ENCODE measurements at regions not wholly inside any gene's neighbourhood (a gene's known extent, or its start where the extent isn't known, plus 50 kb on each side); places are given as distances from the start of the nearest gene placed in this dataset.
A peak's percentile ranks its signal among the peaks of the same experiment; 100 is the strongest.

DNA sequence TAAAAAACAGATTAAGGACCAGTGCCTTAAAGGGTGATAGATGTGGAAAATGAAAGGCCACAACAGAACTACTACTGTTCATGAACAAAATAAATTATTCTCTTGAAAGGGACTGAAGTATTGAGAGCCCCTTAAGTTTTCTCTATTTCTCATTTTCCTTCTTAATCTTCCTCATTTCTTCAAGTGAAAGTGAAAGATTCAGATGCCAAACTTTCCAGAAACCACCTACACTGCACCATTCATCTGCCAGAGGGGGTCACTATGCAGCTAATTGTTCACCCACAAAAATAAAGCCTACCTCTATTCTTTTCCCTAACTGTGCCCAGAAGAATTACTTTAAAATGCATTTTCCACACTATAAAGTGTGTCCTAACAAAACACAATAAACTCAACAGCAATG is 140.1 kb downstream of the NR4A2 start:
- Mint-ChIP-seq H3K4me1 (peaks cover 4% of the 10 kb centered on the region; the same call in 2 of the 3 replicates), H3K27me3 (ENCODE audit: insufficient read depth, low read depth, poor library complexity) (no peaks in the 10 kb centered on the region), H3K9me3 (no peaks in the 10 kb centered on the region; the same call in 2 of the 3 replicates), H3K4me3 (no peak overlapping the region), H3K27ac (no peak overlapping the region), H3K36me3 (ENCODE audit: low read depth) (0 out of 3 replicates have a peak, but pooled peaks cover 3% of the 10 kb centered on the region)
- ATAC-seq (peak; percentile 39; the same call in 2 of the 3 replicates), DNase-seq (ENCODE audit: low spot score) (peak; percentile 22)
- Histone ChIP-seq H3K4me3 (no peak overlapping the region), H2AFZ (no peak overlapping the region), H3K27me3 (ENCODE audit: insufficient read depth) (no peaks in the 10 kb centered on the region), H3F3A (replicated peaks; ENCODE audit: low read depth) (no peaks in the 10 kb centered on the region), H3K27ac (ENCODE audit: low read depth) (no peak overlapping the region), H3K79me2 (replicated peaks; ENCODE audit: insufficient read depth) (0 out of 2 replicates have a peak, but pooled peaks cover 7% of the 10 kb centered on the region), H3K4me2 (no peak overlapping the region), H3K36me3 (ENCODE audit: insufficient read depth) (no peaks in the 10 kb centered on the region), H3K4me1 (ENCODE audit: insufficient read depth) (0 out of 2 replicates have a peak, but pooled peaks cover 5% of the 10 kb centered on the region), H3K9me2 (ENCODE audit: insufficient read depth) (no peaks in the 10 kb centered on the region), H4K20me1 (replicated peaks; ENCODE audit: insufficient read depth) (no peaks in the 10 kb centered on the region)
- TF ChIP-seq NANOG (IDR thresholded peaks at IDR 0.05; ENCODE audit: borderline replicate concordance) (no peak), STAT1 (IDR thresholded peaks at IDR 0.05; ENCODE audit: unreplicated experiment) (no peak)
- TF ChIP-seq, protein P1, sequence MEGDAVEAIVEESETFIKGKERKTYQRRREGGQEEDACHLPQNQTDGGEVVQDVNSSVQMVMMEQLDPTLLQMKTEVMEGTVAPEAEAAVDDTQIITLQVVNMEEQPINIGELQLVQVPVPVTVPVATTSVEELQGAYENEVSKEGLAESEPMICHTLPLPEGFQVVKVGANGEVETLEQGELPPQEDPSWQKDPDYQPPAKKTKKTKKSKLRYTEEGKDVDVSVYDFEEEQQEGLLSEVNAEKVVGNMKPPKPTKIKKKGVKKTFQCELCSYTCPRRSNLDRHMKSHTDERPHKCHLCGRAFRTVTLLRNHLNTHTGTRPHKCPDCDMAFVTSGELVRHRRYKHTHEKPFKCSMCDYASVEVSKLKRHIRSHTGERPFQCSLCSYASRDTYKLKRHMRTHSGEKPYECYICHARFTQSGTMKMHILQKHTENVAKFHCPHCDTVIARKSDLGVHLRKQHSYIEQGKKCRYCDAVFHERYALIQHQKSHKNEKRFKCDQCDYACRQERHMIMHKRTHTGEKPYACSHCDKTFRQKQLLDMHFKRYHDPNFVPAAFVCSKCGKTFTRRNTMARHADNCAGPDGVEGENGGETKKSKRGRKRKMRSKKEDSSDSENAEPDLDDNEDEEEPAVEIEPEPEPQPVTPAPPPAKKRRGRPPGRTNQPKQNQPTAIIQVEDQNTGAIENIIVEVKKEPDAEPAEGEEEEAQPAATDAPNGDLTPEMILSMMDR (conservative IDR thresholded peaks at IDR 0.05; ENCODE audit: low read depth in 2 of 2) = peak; percentile 39 to 58; a peak in 3 of 4 replicates

DNA sequence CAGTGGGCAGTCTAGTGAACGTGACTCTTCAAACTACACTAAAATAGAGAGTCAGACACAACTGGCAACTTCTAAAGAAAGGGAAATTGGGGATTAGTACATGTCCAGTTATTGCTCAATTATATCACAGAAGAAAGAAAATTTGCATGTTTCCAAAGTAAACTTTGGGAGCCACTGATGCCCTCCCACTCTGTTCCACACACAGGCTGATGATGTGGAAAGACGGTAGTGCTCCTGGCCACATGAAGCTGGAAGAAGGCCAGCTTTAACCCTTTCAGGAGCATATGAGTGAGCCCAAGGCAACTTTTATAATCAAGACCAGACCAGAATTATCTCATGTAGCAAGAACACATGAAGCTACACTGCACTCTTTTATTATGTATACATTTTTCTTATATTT is 141.0 kb downstream of the NR4A2 start:
- DNase-seq (ENCODE audit: low spot score) (no peak), ATAC-seq (no peak)
- H3K79me2 ChIP-seq (replicated peaks; ENCODE audit: insufficient read depth) = 0 out of 2 replicates have a peak, but pooled peaks cover 7% of the 10 kb centered on the region
- H3K4me1 ChIP-seq (ENCODE audit: insufficient read depth) = 0 out of 2 replicates have a peak, but pooled peaks cover 5% of the 10 kb centered on the region
- no peaks in the 10 kb centered on the region for H3K27me3 ChIP-seq (ENCODE audit: insufficient read depth)
- H3K36me3 ChIP-seq (ENCODE audit: insufficient read depth) = no peaks in the 10 kb centered on the region
- H4K20me1 ChIP-seq (replicated peaks; ENCODE audit: insufficient read depth) = no peaks in the 10 kb centered on the region
- no peak overlapping the region for H3K4me2 ChIP-seq
- Mint-ChIP-seq H3K36me3 (ENCODE audit: low read depth) (0 out of 3 replicates have a peak, but pooled peaks cover 3% of the 10 kb centered on the region), H3K27me3 (ENCODE audit: insufficient read depth, low read depth, poor library complexity) (no peaks in the 10 kb centered on the region), H3K4me1 (peaks cover 4% of the 10 kb centered on the region; the same call in 2 of the 3 replicates), H3K4me3 (no peak overlapping the region), H3K9me3 (no peaks in the 10 kb centered on the region; the same call in 2 of the 3 replicates), H3K27ac (no peak overlapping the region)
- no peaks in the 10 kb centered on the region for H3F3A ChIP-seq (replicated peaks; ENCODE audit: low read depth)
- H3K27ac ChIP-seq (ENCODE audit: low read depth) = no peak overlapping the region
- no peak overlapping the region for H3K4me3 ChIP-seq
- no peak for TF ChIP-seq EZH2phosphoT487 (IDR thresholded peaks at IDR 0.05; ENCODE audit: unreplicated experiment)
- TF ChIP-seq, protein P1 (conservative IDR thresholded peaks at IDR 0.05; ENCODE audit: low read depth in 2 of 2) = no peak
- TF ChIP-seq, protein P2, sequence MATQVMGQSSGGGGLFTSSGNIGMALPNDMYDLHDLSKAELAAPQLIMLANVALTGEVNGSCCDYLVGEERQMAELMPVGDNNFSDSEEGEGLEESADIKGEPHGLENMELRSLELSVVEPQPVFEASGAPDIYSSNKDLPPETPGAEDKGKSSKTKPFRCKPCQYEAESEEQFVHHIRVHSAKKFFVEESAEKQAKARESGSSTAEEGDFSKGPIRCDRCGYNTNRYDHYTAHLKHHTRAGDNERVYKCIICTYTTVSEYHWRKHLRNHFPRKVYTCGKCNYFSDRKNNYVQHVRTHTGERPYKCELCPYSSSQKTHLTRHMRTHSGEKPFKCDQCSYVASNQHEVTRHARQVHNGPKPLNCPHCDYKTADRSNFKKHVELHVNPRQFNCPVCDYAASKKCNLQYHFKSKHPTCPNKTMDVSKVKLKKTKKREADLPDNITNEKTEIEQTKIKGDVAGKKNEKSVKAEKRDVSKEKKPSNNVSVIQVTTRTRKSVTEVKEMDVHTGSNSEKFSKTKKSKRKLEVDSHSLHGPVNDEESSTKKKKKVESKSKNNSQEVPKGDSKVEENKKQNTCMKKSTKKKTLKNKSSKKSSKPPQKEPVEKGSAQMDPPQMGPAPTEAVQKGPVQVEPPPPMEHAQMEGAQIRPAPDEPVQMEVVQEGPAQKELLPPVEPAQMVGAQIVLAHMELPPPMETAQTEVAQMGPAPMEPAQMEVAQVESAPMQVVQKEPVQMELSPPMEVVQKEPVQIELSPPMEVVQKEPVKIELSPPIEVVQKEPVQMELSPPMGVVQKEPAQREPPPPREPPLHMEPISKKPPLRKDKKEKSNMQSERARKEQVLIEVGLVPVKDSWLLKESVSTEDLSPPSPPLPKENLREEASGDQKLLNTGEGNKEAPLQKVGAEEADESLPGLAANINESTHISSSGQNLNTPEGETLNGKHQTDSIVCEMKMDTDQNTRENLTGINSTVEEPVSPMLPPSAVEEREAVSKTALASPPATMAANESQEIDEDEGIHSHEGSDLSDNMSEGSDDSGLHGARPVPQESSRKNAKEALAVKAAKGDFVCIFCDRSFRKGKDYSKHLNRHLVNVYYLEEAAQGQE (IDR thresholded peaks at IDR 0.05; ENCODE audit: unreplicated experiment) = no peak
- TF ChIP-seq STAT1 (IDR thresholded peaks at IDR 0.05; ENCODE audit: unreplicated experiment) = no peak
- TF ChIP-seq, protein P3, sequence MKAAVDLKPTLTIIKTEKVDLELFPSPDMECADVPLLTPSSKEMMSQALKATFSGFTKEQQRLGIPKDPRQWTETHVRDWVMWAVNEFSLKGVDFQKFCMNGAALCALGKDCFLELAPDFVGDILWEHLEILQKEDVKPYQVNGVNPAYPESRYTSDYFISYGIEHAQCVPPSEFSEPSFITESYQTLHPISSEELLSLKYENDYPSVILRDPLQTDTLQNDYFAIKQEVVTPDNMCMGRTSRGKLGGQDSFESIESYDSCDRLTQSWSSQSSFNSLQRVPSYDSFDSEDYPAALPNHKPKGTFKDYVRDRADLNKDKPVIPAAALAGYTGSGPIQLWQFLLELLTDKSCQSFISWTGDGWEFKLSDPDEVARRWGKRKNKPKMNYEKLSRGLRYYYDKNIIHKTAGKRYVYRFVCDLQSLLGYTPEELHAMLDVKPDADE (IDR thresholded peaks at IDR 0.05) = no peak
- TF ChIP-seq POLR2AphosphoS5 (IDR thresholded peaks at IDR 0.05; ENCODE audit: low read depth) = no peak
- TF ChIP-seq CREB1 (CRISPR knock-in tag; IDR thresholded peaks at IDR 0.05; ENCODE audit: low read depth) = no peak
- TF ChIP-seq EZH2 (IDR thresholded peaks at IDR 0.05; ENCODE audit: low read depth, unreplicated experiment) = no peak
- no peak for TF ChIP-seq ZNF331 (CRISPR knock-in tag; IDR thresholded peaks at IDR 0.05; ENCODE audit: low read depth)
- H2AFZ ChIP-seq = no peak overlapping the region
- no peaks in the 10 kb centered on the region for H3K9me2 ChIP-seq (ENCODE audit: insufficient read depth)

All from GM23338 (cell line).